ENCODE measurements at regions not wholly inside any gene's neighbourhood (a gene's known extent, or its start where the extent isn't known, plus 50 kb on each side); places are given as distances from the start of the nearest gene placed in this dataset.

DNA sequence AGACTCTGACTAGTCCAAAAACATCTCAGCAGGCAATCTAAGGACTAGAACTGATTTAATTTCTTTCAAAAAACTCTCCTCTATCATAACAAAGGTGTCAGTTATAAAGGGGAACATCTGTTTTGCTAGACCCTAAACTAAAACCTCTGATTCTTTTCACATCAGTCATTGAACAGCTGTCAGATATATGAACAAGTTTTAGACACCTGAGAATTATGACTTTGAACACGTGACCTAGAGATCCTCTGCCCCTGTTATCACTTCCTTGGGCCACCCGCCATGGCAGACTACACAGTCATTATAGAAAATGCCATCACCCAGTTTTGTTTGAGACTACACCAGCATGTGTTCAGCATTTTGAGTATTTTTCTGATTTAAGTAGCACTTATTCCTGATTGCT, 282.3 kb upstream of the TBL1XR1 start:
- TF ChIP-seq, protein P1, sequence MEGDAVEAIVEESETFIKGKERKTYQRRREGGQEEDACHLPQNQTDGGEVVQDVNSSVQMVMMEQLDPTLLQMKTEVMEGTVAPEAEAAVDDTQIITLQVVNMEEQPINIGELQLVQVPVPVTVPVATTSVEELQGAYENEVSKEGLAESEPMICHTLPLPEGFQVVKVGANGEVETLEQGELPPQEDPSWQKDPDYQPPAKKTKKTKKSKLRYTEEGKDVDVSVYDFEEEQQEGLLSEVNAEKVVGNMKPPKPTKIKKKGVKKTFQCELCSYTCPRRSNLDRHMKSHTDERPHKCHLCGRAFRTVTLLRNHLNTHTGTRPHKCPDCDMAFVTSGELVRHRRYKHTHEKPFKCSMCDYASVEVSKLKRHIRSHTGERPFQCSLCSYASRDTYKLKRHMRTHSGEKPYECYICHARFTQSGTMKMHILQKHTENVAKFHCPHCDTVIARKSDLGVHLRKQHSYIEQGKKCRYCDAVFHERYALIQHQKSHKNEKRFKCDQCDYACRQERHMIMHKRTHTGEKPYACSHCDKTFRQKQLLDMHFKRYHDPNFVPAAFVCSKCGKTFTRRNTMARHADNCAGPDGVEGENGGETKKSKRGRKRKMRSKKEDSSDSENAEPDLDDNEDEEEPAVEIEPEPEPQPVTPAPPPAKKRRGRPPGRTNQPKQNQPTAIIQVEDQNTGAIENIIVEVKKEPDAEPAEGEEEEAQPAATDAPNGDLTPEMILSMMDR (conservative IDR thresholded peaks at IDR 0.05 in 1 of 2, IDR thresholded peaks at IDR 0.05 in 1 of 2; ENCODE audit: extremely low read depth in 1 of 2, insufficient read depth in 1 of 2, low read depth in 1 of 2, low read length in 2 of 2), result no peak
- TF ChIP-seq EZH2 (IDR thresholded peaks at IDR 0.05; ENCODE audit: borderline replicate concordance, low read length), result no peak

Measured in mammary epithelial cell (primary cell).